ENCODE measurements at regions not wholly inside any gene's neighbourhood (a gene's known extent, or its start where the extent isn't known, plus 50 kb on each side); places are given as distances from the start of the nearest gene placed in this dataset.
"Not testable (repeated sequence)": the region's sequence is repeated elsewhere in the genome, so short reads cannot be mapped to it uniquely, and the experiment has no call there.

GRCh38 chr6:140669321-140669720 lies 1294.9 kb upstream of the CITED2 start:
- DNase-seq (ENCODE audit: low read depth in 2 of 2): no peak

GRCh38 chr6:140663772-140664171 lies 1289.3 kb upstream of the CITED2 start:
- DNase-seq (ENCODE audit: low read depth in 2 of 2): no peak

GRCh38 chr6:140663094-140663493 lies 1288.6 kb upstream of the CITED2 start:
- DNase-seq (ENCODE audit: low read depth in 2 of 2): no peak

- DNase-seq (ENCODE audit: low read depth in 2 of 2): no peak
Observed at GRCh38 chr6:140661691-140662090, 1287.2 kb upstream of the CITED2 start.

- DNase-seq (ENCODE audit: low read depth in 2 of 2): no peak
Observed at GRCh38 chr6:140660295-140660694, 1285.8 kb upstream of the CITED2 start.

- no peak for DNase-seq (ENCODE audit: low read depth in 2 of 2)
Observed at GRCh38 chr6:140653972-140654371, 1279.5 kb upstream of the CITED2 start.

- DNase-seq (ENCODE audit: low read depth in 2 of 2): no peak
Observed at GRCh38 chr6:140653506-140653905, 1279.1 kb upstream of the CITED2 start.

GRCh38 chr6:140649502-140649901 lies 1275.1 kb upstream of the CITED2 start:
- DNase-seq (ENCODE audit: low read depth in 2 of 2): not testable (repeated sequence)

GRCh38 chr6:140647322-140647721 lies 1272.9 kb upstream of the CITED2 start:
- not testable (repeated sequence) for DNase-seq (ENCODE audit: low read depth in 2 of 2)

- DNase-seq (ENCODE audit: low read depth in 2 of 2): no peak
Observed at GRCh38 chr6:140644017-140644416, 1269.6 kb upstream of the CITED2 start.

- DNase-seq (ENCODE audit: low read depth in 2 of 2): no peak
Observed at GRCh38 chr6:140641412-140641811, 1267.0 kb upstream of the CITED2 start.

- DNase-seq (ENCODE audit: low read depth in 2 of 2): no peak
Observed at GRCh38 chr6:140636908-140637402, 1262.5 kb upstream of the CITED2 start.

GRCh38 chr6:140636271-140636907 lies 1261.9 kb upstream of the CITED2 start:
- no peak for DNase-seq (ENCODE audit: low read depth in 2 of 2)

- DNase-seq (ENCODE audit: low read depth in 2 of 2): no peak
Observed at GRCh38 chr6:140627002-140627401, 1252.6 kb upstream of the CITED2 start.

GRCh38 chr6:140623498-140623897 lies 1249.0 kb upstream of the CITED2 start:
- DNase-seq (ENCODE audit: low read depth in 2 of 2): no peak

- no peak for DNase-seq (ENCODE audit: low read depth in 2 of 2)
Observed at GRCh38 chr6:140620496-140620895, 1246.0 kb upstream of the CITED2 start.

GRCh38 chr6:140609956-140610355 lies 1235.5 kb upstream of the CITED2 start:
- DNase-seq (ENCODE audit: low read depth in 2 of 2): no peak

GRCh38 chr6:140609321-140609720 lies 1234.9 kb upstream of the CITED2 start:
- no peak for DNase-seq (ENCODE audit: low read depth in 2 of 2)

GRCh38 chr6:140604786-140605185 lies 1230.3 kb upstream of the CITED2 start:
- DNase-seq (ENCODE audit: low read depth in 2 of 2): no peak

- no peak for DNase-seq (ENCODE audit: low read depth in 2 of 2)
Observed at GRCh38 chr6:140602431-140603248, 1228.2 kb upstream of the CITED2 start.

- no peak for DNase-seq (ENCODE audit: low read depth in 2 of 2)
Observed at GRCh38 chr6:140601021-140601808, 1226.8 kb upstream of the CITED2 start.

- DNase-seq (ENCODE audit: low read depth in 2 of 2): no peak
Observed at GRCh38 chr6:140599916-140600315, 1225.5 kb upstream of the CITED2 start.
